ENCODE measurements at regions not wholly inside any gene's neighbourhood (a gene's known extent, or its start where the extent isn't known, plus 50 kb on each side); places are given as distances from the start of the nearest gene placed in this dataset.

DNA sequence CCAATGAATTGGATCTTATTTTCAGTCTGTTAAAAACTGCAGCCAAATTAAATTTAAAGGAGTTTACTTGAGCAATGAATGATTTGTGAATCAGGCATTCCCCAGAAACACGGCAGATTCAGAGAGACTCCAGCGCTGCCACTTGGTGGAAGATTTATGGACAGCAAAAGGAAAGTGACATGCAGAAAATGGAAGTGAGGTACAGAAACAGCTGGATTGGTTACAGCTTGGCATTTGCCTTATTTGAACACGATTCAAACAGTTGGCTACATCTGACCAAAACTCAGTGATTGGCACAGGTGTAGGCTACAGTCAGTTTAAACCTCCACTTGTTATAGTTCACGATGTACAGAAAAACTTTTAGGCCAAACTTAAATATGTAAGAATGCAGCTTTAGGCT is 257.6 kb upstream of the IMPG1 start:
- TF ChIP-seq, protein P1, sequence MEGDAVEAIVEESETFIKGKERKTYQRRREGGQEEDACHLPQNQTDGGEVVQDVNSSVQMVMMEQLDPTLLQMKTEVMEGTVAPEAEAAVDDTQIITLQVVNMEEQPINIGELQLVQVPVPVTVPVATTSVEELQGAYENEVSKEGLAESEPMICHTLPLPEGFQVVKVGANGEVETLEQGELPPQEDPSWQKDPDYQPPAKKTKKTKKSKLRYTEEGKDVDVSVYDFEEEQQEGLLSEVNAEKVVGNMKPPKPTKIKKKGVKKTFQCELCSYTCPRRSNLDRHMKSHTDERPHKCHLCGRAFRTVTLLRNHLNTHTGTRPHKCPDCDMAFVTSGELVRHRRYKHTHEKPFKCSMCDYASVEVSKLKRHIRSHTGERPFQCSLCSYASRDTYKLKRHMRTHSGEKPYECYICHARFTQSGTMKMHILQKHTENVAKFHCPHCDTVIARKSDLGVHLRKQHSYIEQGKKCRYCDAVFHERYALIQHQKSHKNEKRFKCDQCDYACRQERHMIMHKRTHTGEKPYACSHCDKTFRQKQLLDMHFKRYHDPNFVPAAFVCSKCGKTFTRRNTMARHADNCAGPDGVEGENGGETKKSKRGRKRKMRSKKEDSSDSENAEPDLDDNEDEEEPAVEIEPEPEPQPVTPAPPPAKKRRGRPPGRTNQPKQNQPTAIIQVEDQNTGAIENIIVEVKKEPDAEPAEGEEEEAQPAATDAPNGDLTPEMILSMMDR (conservative IDR thresholded peaks at IDR 0.05) = no peak
- TF ChIP-seq EZH2 (IDR thresholded peaks at IDR 0.05; ENCODE audit: low read depth) = no peak
